PC-9 (cell line): ENCODE measurements at regions not wholly inside any gene's neighbourhood (a gene's known extent, or its start where the extent isn't known, plus 50 kb on each side); places are given as distances from the start of the nearest gene placed in this dataset.

ENCODE experiments used
- EZH2 ChIP-seq: fragments of 200-600 bp; sonication (generic); IDR thresholded peaks from 2 replicates; pipeline ENCODE4 v1.8.0; 2017; ENCODE audit warnings: antibody characterized with exemption, low read depth
- TF ChIP-seq, protein P1 (sequence below): fragments of 200-600 bp; sonication (generic); conservative IDR thresholded peaks from 2 replicates; pipeline ENCODE4 v1.6.1; 2017; ENCODE audit warnings: mixed run types, antibody characterized with exemption, mild to moderate bottlenecking, moderate library complexity

DNA sequence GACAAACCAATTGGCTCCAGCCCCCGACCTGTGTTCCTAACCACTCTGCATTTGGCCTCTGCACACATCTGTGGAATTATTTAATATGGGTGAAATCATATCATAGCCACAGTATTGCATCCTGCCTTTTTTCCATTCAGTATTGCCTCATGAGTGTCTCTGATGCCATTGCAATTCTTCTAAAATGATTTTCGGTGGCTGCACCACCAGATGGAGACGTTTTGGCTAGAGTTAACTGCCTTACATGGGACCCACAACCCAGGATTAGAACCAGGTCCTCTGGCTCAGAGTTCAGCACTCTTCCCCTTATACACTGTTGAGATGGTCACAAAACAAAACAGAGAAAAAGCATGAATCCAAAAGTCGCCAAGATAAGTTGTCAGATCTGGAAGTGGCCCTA is 180.8 kb downstream of the EMX2 start:
- TF ChIP-seq, protein P1, sequence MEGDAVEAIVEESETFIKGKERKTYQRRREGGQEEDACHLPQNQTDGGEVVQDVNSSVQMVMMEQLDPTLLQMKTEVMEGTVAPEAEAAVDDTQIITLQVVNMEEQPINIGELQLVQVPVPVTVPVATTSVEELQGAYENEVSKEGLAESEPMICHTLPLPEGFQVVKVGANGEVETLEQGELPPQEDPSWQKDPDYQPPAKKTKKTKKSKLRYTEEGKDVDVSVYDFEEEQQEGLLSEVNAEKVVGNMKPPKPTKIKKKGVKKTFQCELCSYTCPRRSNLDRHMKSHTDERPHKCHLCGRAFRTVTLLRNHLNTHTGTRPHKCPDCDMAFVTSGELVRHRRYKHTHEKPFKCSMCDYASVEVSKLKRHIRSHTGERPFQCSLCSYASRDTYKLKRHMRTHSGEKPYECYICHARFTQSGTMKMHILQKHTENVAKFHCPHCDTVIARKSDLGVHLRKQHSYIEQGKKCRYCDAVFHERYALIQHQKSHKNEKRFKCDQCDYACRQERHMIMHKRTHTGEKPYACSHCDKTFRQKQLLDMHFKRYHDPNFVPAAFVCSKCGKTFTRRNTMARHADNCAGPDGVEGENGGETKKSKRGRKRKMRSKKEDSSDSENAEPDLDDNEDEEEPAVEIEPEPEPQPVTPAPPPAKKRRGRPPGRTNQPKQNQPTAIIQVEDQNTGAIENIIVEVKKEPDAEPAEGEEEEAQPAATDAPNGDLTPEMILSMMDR = no peak
- TF ChIP-seq EZH2 = no peak
